WTC11 (cell line): ENCODE measurements at regions not wholly inside any gene's neighbourhood (a gene's known extent, or its start where the extent isn't known, plus 50 kb on each side); places are given as distances from the start of the nearest gene placed in this dataset.

Experiments
- ATF1 ChIP-seq: sonication (generic); formaldehyde crosslinking; IDR thresholded peaks from 2 replicates; pipeline ENCODE4 v1.8.1; 2023; ENCODE audit warnings: mild to moderate bottlenecking, moderate library complexity, missing genetic modification reagents
- CREB1 ChIP-seq: sonication (generic); formaldehyde crosslinking; IDR thresholded peaks from 2 replicates; pipeline ENCODE4 v1.8.0; 2023; ENCODE audit warnings: mild to moderate bottlenecking, missing genetic modification reagents
- NR1H2 ChIP-seq: sonication (generic); formaldehyde crosslinking; IDR thresholded peaks from 2 replicates; pipeline ENCODE4 v1.9.0; 2021; ENCODE audit warnings: mild to moderate bottlenecking, moderate library complexity, missing genetic modification reagents
- SP1 ChIP-seq: sonication (generic); formaldehyde crosslinking; conservative IDR thresholded peaks from 2 replicates; pipeline ENCODE4 v1.8.1; 2022; ENCODE audit warnings: missing genetic modification reagents
- TP53 ChIP-seq: sonication (generic); formaldehyde crosslinking; IDR thresholded peaks from 2 replicates; pipeline ENCODE4 v1.8.1; 2023; ENCODE audit warnings: mild to moderate bottlenecking, missing genetic modification reagents
- TF ChIP-seq, protein P1 (sequence below): fragments of 200-600 bp; IDR thresholded peaks from 2 replicates; pipeline ENCODE4 v1.8.0; 2022; ENCODE audit warnings: antibody characterized with exemption
- TF ChIP-seq, protein P2 (sequence below): sonication (generic); formaldehyde crosslinking; IDR thresholded peaks from 2 replicates; pipeline ENCODE4 v1.8.0; 2022; ENCODE audit warnings: mild to moderate bottlenecking, missing genetic modification reagents

DNA sequence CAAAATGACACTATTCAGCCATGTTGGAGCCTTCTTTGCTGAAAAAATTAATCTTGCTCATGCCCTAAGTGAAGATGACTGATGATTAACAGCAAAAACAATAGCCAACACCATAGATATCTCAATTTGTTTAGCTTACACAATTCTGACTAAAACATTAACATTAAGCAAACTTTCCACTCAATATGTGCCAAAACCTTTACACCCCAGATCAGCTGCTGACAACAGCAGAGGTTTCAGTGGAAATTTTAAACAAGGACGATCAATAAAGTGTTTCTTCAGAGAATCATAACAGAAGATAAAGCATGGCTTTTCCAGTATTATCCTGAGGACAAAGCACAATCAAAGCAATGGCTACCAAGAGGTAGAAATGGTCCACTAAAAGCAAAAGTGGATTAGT, 254.4 kb upstream of the GRAMD2B start:
- TF ChIP-seq, protein P1, sequence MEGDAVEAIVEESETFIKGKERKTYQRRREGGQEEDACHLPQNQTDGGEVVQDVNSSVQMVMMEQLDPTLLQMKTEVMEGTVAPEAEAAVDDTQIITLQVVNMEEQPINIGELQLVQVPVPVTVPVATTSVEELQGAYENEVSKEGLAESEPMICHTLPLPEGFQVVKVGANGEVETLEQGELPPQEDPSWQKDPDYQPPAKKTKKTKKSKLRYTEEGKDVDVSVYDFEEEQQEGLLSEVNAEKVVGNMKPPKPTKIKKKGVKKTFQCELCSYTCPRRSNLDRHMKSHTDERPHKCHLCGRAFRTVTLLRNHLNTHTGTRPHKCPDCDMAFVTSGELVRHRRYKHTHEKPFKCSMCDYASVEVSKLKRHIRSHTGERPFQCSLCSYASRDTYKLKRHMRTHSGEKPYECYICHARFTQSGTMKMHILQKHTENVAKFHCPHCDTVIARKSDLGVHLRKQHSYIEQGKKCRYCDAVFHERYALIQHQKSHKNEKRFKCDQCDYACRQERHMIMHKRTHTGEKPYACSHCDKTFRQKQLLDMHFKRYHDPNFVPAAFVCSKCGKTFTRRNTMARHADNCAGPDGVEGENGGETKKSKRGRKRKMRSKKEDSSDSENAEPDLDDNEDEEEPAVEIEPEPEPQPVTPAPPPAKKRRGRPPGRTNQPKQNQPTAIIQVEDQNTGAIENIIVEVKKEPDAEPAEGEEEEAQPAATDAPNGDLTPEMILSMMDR, result no peak
- TF ChIP-seq TP53 (CRISPR knock-in tag) (no peak), NR1H2 (CRISPR knock-in tag) (no peak), SP1 (CRISPR knock-in tag) (no peak), CREB1 (CRISPR knock-in tag) (no peak), ATF1 (no peak)
- TF ChIP-seq, protein P2, sequence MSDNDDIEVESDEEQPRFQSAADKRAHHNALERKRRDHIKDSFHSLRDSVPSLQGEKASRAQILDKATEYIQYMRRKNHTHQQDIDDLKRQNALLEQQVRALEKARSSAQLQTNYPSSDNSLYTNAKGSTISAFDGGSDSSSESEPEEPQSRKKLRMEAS (CRISPR knock-in tag), result no peak
